ENCODE measurements at regions not wholly inside any gene's neighbourhood (a gene's known extent, or its start where the extent isn't known, plus 50 kb on each side); places are given as distances from the start of the nearest gene placed in this dataset.

GRCh38 chr5:121755266-121755665 lies 96.4 kb upstream of the FTMT start:
- DNase-seq: no peak

DNA sequence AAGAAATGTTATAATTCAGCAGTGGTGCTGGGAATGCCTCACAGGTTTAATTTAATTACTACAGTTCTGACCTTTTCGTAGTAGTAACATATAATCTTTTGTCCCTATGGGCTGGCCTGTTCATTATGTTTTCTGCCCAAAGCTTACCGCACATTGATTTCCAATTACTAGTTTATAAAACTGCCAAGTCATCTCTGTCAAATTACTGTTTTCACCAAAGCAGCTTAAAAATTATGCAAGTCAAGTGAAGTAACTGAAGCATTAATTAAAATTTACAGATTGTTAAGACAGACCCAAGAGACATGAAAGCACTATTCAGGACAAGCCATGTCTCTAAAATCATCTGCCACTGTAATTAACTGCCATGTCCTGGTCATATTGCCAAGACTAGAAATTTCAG lies 93.9 kb upstream of the FTMT start:
- DNase-seq: no peak

DNA sequence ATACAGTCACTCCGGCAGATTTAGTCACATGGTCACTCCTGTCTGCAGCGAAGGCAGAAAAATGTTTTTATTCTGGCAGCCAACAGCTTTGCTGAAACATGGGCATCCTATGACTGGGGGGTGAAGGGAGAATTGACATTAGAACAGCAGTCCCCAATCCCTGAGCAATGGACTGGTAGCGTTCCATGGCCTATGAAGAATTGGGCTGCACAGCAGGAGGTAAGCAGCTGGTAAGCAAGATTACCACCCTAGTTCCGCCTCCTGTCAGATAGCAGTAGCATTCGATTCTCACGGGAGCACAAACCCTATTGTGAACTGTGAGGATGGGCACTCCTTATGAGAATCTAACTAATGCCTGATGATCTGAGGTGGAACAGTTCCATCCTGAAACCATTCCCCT lies 93.1 kb upstream of the FTMT start:
- no peak for DNase-seq

GRCh38 chr5:121762426-121762825 lies 89.3 kb upstream of the FTMT start:
- no peak for DNase-seq

DNA sequence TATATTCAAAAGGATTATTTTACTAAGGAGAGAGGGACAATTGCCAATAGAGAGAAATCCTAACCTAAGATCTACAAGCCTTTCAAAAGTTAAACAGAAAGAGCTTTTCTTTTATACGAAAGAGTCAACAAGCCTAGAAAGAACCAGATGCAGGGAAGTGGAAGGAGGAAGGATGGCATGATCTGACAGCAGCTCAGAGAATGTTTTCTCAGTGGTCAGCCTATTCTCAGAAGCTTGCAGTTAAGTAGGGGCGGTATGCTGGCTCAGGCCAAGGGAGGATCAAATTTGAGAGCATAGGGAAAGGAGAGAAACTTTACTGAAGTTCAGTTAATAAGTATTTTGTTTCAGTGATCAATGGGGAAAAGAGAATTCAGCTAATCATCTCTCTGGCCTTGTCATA lies 88.0 kb upstream of the FTMT start:
- DNase-seq: no peak

- no peak for DNase-seq
Measured at GRCh38 chr5:121780406-121780805, 71.3 kb upstream of the FTMT start.

- no peak for DNase-seq
Measured at GRCh38 chr5:121783700-121784099, 68.0 kb upstream of the FTMT start.

- no peak for DNase-seq
Measured at GRCh38 chr5:121793791-121794190, 57.9 kb upstream of the FTMT start.

- no peak for DNase-seq
Measured at GRCh38 chr5:121795511-121795910, 56.2 kb upstream of the FTMT start.

DNA sequence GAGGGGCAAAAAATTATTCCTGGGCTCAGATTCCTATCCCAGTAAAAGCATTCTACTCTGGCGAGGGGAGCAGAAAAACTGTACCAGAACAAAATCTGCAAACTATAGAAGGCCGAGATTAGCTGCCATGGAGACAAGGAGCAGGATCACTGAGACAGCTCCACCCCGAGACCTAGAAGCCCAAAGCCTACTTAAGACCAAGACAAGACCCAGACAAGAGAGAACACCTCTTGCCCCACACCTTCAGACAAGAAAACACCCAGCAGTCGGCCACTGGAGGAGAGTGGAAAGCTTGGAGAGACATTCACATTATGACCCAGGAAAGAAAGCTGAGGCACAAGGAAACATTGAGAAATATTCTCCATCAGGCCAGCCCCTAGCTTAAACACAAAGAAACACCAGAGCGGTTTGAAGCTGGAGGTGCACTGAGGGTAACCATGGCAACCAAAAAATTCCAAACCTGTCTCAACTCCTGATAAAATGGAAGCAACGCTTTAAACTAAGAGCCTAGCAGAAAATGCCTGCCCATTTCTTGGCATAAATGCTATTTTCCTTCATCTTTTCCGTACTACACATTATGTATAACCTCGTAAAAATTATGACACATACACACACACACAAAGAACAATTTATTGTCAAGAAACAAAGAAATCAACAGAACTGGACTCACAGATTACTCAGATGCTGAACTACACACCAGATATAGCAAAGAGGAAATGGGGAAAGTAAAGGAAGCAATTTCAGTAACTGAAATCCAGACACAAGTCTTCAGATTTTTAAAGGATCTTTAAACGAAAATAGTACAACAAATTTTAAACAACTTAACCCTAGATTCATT lies 53.8 kb upstream of the FTMT start:
- no peak for DNase-seq
